ENCODE measurements at regions not wholly inside any gene's neighbourhood (a gene's known extent, or its start where the extent isn't known, plus 50 kb on each side); places are given as distances from the start of the nearest gene placed in this dataset.

- H3K27ac ChIP-seq, result no peak overlapping the region
- TF ChIP-seq ZFX (IDR thresholded peaks at IDR 0.05) (no peak), CTCF (conservative IDR thresholded peaks at IDR 0.05) (no peak)
Measured at GRCh38 chr11:130587658-130588057, 139.2 kb downstream of the ADAMTS15 start.

- TF ChIP-seq ZFX (IDR thresholded peaks at IDR 0.05) (no peak), CTCF (conservative IDR thresholded peaks at IDR 0.05) (no peak)
- no peak overlapping the region for H3K27ac ChIP-seq
Measured at GRCh38 chr11:130588471-130588870, 140.0 kb downstream of the ADAMTS15 start.

GRCh38 chr11:130592056-130592455, 143.6 kb downstream of the ADAMTS15 start:
- H3K27ac ChIP-seq, result no peak overlapping the region
- TF ChIP-seq ZFX (IDR thresholded peaks at IDR 0.05) (no peak), CTCF (conservative IDR thresholded peaks at IDR 0.05) (no peak)

- no peak overlapping the region for H3K27ac ChIP-seq
- TF ChIP-seq ZFX (IDR thresholded peaks at IDR 0.05), result no peak
- TF ChIP-seq CTCF (conservative IDR thresholded peaks at IDR 0.05), result no peak
Measured at GRCh38 chr11:130593064-130593463, 144.6 kb downstream of the ADAMTS15 start.

GRCh38 chr11:130598433-130598832, 150.0 kb downstream of the ADAMTS15 start:
- no peak overlapping the region for H3K27ac ChIP-seq
- TF ChIP-seq CTCF (conservative IDR thresholded peaks at IDR 0.05) (no peak), ZFX (IDR thresholded peaks at IDR 0.05) (no peak)

GRCh38 chr11:130599073-130599654, 150.7 kb downstream of the ADAMTS15 start:
- no peak overlapping the region for H3K27ac ChIP-seq
- TF ChIP-seq CTCF (conservative IDR thresholded peaks at IDR 0.05), result no peak
- TF ChIP-seq ZFX (IDR thresholded peaks at IDR 0.05), result no peak

GRCh38 chr11:130600139-130600538, 151.7 kb downstream of the ADAMTS15 start:
- no peak overlapping the region for H3K27ac ChIP-seq
- TF ChIP-seq ZFX (IDR thresholded peaks at IDR 0.05) (no peak), CTCF (conservative IDR thresholded peaks at IDR 0.05) (no peak)

Data from C4-2B (cell line).